ENCODE measurements at regions not wholly inside any gene's neighbourhood (a gene's known extent, or its start where the extent isn't known, plus 50 kb on each side); places are given as distances from the start of the nearest gene placed in this dataset.
A peak's percentile ranks its signal among the peaks of the same experiment; 100 is the strongest.
"Not testable (repeated sequence)": the region's sequence is repeated elsewhere in the genome, so short reads cannot be mapped to it uniquely, and the experiment has no call there.

DNA sequence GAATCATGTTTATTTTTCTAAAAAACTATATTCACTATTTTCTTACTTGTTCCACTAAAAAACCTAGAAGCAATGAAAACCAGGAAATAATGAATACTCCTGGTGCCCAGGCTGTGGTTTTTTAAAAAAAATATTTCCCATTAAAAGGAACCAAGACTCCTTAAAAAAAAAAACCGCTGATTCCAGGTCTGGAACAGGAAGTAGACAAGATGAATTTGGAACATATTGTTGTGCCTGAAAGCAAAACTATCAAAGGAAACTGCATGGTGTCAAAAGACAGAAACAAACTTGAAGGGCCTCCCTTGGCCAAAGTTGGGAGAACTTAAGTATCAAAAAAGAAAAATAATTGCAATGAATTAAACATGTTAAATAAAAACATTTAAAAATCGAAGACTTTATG lies 245.3 kb upstream of the P2RY1 start:
- H3K4me3 ChIP-seq (ENCODE audit: control insufficient read depth, low read depth, low read length), result no peak overlapping the region
- no peak for DNase-seq (ENCODE audit: low read depth)
- TF ChIP-seq, protein P1, sequence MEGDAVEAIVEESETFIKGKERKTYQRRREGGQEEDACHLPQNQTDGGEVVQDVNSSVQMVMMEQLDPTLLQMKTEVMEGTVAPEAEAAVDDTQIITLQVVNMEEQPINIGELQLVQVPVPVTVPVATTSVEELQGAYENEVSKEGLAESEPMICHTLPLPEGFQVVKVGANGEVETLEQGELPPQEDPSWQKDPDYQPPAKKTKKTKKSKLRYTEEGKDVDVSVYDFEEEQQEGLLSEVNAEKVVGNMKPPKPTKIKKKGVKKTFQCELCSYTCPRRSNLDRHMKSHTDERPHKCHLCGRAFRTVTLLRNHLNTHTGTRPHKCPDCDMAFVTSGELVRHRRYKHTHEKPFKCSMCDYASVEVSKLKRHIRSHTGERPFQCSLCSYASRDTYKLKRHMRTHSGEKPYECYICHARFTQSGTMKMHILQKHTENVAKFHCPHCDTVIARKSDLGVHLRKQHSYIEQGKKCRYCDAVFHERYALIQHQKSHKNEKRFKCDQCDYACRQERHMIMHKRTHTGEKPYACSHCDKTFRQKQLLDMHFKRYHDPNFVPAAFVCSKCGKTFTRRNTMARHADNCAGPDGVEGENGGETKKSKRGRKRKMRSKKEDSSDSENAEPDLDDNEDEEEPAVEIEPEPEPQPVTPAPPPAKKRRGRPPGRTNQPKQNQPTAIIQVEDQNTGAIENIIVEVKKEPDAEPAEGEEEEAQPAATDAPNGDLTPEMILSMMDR (conservative IDR thresholded peaks at IDR 0.05; ENCODE audit: control insufficient read depth, insufficient read depth, low read depth, low read length), result no peak

DNA sequence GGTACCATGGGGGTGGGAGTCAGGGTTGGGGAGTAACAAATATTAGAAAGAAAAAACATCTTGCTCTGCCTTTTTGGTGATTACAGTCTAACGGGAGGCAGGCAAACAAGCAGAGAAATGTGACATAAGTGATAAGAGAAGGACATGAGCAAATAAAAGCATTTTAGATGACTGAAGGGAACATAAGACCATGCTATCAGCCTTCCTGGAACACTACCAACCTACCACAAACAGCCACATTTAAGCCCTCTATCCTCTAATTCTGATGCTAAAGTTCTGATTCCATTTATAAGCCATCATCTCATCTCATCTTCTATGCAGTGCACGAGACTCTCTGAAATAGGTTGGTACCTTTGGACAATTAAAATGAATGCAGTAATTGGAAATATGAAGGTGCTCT lies 243.4 kb upstream of the P2RY1 start:
- TF ChIP-seq, protein P1 (conservative IDR thresholded peaks at IDR 0.05; ENCODE audit: control insufficient read depth, insufficient read depth, low read depth, low read length), result no peak
- DNase-seq (ENCODE audit: low read depth), result no peak

DNA sequence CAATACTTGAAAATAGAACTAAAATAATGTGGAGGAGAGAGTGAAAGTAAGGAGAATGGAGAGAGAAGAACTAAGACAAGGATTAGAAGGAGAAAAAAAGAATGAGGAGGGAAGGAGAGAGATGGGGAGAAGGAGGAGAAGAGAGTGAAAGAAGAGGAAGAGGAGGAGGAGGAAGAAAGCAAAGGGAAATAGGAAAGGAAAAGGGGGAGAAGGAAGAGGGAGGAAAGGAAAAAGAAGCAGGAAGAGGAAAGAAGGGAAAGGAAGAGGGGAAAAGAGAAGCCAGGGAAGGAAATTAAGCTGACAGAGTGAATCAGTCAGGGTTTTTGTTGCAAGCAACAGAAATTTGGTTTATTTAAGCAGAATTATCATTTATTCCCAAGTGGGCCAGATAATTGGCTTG lies 241.7 kb upstream of the P2RY1 start:
- TF ChIP-seq, protein P1 (conservative IDR thresholded peaks at IDR 0.05; ENCODE audit: control insufficient read depth, insufficient read depth, low read depth, low read length), result no peak
- no peak for DNase-seq (ENCODE audit: low read depth)
- H3K4me3 ChIP-seq (ENCODE audit: control insufficient read depth, low read depth, low read length), result no peak overlapping the region

More for the DNA sequence above, 243.4 kb upstream of the P2RY1 start:
- H3K4me3 ChIP-seq (ENCODE audit: control insufficient read depth, low read depth, low read length), result no peak overlapping the region

DNA sequence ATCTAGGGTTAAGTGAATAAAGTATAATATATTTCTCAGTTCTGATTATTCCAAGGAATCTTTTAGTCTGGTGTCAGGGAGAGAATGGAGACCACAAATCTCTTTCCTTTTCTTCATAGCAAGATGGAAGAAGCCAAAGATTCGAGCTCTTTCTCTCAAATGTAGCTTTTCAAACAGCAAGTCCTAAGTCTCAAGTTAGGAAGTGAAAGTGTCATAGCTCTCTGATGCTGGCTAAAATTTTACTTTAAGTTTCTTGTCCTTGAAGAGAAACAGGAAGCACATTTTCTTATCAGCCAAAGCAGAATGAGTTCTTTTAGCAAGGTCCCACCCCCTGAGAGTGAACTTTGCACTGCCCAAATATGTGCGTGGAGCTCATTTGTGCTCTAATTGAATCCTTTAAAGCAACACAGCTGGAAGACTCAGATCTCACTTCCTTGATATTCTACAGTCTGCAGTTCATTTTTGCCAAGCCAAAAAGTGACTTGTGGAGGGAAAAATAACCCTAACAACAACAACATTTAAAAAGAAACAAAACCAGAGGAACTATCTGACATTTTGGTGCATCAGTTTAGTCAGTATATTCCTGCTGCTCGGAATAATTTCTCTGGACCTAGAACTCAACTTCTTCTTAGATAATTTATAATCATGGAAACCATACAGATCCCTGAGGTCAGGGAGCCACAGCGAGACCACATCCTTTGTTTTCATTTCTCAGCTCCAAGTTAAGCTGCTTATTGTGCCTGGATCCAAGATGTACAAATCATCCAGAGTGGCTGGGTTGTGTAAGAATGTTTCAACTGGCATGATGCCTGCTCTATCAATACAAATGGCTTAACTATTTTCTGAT lies 238.7 kb upstream of the P2RY1 start:
- peak overlapping the region; percentile 11 for H3K4me3 ChIP-seq (ENCODE audit: control insufficient read depth, low read depth, low read length)
- peak; percentile 95 for DNase-seq (ENCODE audit: low read depth)
- TF ChIP-seq, protein P1 (conservative IDR thresholded peaks at IDR 0.05; ENCODE audit: control insufficient read depth, insufficient read depth, low read depth, low read length), result no peak

DNA sequence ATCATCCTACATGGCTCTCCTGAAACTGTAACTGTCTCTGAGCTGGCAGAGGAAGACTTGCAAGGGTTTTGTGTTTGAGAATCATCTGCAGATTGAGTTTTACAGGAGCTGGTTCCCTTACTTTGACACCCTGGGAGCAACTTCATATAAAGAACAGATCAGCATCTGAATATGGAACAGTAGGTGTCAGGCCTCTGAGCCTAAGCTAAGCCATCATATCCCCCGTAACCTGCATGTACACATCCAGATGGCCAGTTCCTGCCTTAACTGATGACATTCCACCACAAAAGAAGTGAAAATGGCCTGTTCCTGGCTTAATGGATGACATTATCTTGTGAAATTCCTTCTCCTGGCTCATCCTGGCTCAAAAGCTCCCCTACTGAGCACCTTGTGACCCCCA lies 238.1 kb upstream of the P2RY1 start:
- H3K4me3 ChIP-seq (ENCODE audit: control insufficient read depth, low read depth, low read length); DNase-seq (ENCODE audit: low read depth): not testable (repeated sequence)

DNA sequence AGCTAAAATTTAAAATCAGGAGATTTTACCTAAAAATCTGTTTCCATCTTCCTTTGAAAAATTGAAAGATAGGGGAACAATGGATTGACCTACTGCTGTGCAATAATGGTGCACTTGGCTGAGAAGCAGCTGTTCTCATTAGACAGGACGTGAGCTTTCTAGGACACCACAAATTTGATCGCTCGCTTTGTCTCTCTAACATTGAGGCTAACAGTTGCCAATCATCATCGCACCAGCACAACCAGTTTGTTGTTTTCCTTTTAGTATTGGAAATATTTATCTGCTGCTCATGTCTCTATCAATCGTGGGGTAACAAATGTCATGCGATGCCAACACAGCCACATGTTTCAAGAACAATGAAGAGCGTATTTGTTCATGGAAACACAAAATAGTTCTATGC lies 228.8 kb upstream of the P2RY1 start:
- no peak for DNase-seq (ENCODE audit: low read depth)
- TF ChIP-seq, protein P1 (conservative IDR thresholded peaks at IDR 0.05; ENCODE audit: control insufficient read depth, insufficient read depth, low read depth, low read length), result no peak
- no peak overlapping the region for H3K4me3 ChIP-seq (ENCODE audit: control insufficient read depth, low read depth, low read length)

DNA sequence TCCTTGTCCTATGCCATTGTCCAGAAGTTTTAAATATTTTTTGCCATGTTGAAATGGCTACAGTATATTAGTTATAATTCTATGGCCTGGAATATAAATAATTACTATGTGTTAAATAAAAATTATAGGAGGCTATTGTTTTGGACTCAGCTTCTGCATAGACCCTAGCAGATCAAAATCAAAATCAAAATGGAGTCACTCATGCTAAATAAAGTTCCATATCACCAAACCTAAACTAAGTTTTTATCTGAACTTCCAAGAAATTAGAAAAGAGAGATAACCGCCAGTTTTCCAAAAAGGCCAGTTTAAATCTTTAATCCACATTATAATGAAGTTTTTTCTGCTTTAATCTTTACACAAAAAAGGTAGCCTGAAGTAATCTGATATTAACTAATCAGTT lies 227.8 kb upstream of the P2RY1 start:
- DNase-seq (ENCODE audit: low read depth), result no peak
- no peak overlapping the region for H3K4me3 ChIP-seq (ENCODE audit: control insufficient read depth, low read depth, low read length)
- TF ChIP-seq, protein P1 (conservative IDR thresholded peaks at IDR 0.05; ENCODE audit: control insufficient read depth, insufficient read depth, low read depth, low read length), result no peak
